Stimulated activated CD4-positive, alpha-beta T cell treated with anti-CD3 and anti-CD28 coated beads, Interleukin-4, amount 100 ng/mL, for 48 hours (primary cell): ENCODE measurements at regions not wholly inside any gene's neighbourhood (a gene's known extent, or its start where the extent isn't known, plus 50 kb on each side); places are given as distances from the start of the nearest gene placed in this dataset.
"Not testable (repeated sequence)": the region's sequence is repeated elsewhere in the genome, so short reads cannot be mapped to it uniquely, and the experiment has no call there.

Experiments
- DNase-seq, 2 donors: peaks; one replicate each; pipeline ENCODE4 v3.0.0-alpha.2; 2020; ENCODE audit warnings: low read depth in 2 of 2

- DNase-seq: no peak
Measured at GRCh38 chr1:188715566-188715965, 1762.1 kb downstream of the BRINP3 start.

GRCh38 chr1:188719735-188720134, 1757.9 kb downstream of the BRINP3 start:
- DNase-seq: no peak

- no peak for DNase-seq
Measured at GRCh38 chr1:188723332-188724020, 1754.2 kb downstream of the BRINP3 start.

- DNase-seq: no peak
Measured at GRCh38 chr1:188729039-188729438, 1748.6 kb downstream of the BRINP3 start.

DNA sequence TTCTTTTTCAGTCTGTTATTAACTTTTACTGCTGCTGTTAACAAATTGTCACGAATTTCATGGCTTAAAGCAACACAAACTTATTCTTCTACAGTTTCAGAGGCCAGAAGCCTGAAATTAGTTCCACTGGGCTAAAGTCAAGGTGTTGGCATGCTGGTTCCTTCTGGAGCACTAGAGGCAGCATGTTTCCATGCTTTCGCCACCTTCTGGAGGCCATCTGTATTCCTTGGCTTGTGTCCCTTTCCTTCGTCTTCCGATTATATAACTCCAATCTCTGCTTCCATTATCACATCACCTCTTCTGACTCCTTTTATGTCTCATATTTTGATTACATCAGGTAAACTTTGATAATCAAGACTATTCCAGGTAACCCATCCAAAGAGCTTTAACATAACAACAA, 1742.1 kb downstream of the BRINP3 start:
- DNase-seq: no peak

DNA sequence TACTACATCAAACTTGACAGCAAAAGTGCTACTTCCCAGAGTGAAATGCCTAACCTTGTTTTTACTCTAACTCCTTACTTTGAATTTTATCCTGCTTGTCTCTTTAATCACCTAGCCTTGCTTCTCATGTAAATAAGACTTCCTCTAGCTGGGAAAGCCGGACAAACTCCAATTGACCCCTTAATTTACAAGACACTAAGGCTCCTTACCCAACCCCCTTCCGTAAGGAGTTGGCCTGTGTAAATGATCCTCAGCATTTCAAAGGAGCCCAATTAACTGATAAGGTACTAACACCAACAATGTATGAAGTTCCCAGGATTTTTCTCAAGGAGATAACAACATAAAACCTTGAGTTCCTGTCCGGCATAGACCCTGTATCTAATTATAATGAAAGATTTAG, 1728.4 kb downstream of the BRINP3 start:
- not testable (repeated sequence) for DNase-seq

- DNase-seq: not testable (repeated sequence)
Measured at GRCh38 chr1:188752027-188752426, 1725.6 kb downstream of the BRINP3 start.

- DNase-seq: not testable (repeated sequence)
Measured at GRCh38 chr1:188757747-188758146, 1719.9 kb downstream of the BRINP3 start.

DNA sequence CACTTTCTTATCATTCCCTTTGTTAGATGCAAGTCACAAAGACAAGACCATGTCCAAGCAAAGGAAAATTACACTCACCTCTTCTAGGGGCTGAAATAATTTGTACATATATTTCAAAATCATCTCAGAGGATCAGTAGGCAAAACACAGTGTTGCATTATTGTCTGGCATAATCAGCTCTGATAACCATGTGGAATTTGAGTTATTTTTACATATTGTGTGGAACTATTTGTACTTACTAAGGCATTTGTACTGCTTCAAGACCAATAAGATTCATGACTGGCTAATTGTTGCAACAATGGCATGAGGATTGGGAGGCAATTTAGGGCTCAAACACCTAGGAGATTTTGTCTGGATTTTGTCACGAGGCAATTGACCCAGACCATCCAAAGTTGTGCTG, 1716.4 kb downstream of the BRINP3 start:
- DNase-seq: no peak

- DNase-seq: no peak
Measured at GRCh38 chr1:188762166-188762743, 1715.4 kb downstream of the BRINP3 start.

- no peak for DNase-seq
Measured at GRCh38 chr1:188763541-188763940, 1714.1 kb downstream of the BRINP3 start.

GRCh38 chr1:188769181-188769580, 1708.5 kb downstream of the BRINP3 start:
- DNase-seq: no peak

DNA sequence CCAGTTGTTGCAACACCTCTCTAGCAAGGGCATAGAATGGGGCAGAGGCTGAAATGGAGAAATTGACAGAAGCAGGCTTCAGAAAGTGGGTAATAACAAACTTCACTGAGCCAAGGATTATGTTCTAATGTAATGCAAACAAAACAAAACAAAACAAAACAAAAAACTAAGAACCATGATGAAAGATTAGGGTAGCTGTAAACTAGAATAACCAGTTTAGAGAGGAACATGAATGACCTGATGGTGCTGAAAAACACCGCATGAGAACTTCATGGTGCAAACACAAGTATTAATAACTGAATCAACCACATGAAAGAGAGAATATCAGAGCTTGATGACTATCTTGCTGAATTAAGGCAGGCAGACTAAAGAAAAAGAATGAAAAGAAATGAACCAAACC, 1707.7 kb downstream of the BRINP3 start:
- no peak for DNase-seq

DNA sequence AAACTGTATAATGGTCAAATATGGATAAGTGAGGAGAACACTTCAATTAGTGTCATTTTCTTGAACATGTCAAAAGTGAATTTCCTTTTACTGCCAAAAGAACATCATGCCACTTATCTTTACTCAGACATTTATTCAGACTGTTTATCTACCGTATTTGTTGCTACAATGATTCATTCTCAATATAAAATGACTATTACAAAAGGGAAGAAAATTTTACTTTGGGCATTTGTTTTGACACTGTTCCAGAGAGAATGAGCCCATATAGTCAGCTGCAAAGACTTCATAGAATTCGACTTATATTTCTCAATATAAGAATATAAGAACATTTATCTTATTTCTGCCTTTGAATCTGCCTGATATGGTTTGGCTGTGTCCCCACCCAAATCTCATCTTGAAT, 1699.1 kb downstream of the BRINP3 start:
- DNase-seq: no peak

DNA sequence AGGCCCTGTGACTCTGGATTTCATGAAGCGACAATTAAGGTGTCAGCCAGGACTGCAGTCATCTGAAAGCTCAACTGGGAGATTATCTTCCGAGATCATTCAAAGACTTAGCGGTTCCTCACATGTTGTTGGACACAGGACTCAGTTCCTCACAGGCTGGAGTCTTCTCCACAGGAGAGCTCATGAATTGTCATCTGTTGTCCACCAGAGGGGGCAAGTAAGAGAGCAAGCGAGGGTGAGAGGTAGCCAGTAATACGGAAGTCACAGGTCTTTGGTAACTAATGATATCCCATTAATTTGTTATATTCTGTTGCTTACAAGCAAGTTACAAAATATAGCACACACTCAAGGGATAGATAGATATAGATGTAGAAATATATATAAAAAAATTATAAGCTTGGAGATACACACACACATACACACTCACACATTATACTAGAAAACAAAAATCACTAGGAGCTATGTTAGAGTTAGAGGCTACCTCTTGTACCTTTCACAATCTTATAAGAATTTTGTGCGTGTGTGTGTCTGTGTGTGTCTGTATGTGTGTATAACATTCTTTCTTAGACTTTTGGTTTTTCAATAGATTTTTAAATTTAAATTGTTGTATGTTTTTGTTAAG, 1695.3 kb downstream of the BRINP3 start:
- DNase-seq: no peak

DNA sequence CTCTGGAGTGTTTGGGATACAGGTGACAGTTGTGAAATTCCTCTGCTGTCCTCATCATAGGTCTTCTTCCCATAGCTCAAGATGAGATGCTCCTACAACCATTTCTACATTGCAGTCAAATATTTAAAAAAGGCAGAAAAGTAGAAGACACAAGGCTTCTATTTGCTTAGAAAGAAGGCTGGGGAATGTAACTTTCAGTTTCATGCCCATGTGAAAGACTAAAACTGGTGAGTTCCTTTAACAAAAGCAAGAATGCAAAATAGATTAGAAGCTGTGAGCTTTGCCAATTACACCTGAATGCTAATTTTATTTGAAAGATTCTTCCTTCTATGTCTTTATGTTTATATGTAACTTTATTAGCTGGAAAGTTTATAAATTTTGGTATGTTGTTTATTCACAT, 1682.7 kb downstream of the BRINP3 start:
- no peak for DNase-seq

DNA sequence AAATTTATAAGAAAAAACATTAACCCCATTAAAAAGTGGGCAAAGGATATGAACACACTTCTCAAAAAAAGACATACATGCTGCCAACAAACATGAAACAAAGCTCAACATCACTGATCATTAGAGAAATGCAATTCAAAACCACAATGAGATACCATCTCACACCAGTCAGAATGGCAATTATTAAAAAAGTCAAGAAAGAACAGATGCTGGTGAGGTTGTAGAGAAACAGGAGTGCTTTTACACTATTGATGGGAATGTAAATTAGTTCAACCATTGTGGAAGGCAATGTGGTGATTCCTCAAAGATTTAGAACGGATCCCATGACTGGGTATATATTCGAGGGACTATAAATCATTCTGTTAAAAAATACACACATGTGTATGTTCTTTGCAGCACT, 1665.5 kb downstream of the BRINP3 start:
- not testable (repeated sequence) for DNase-seq

DNA sequence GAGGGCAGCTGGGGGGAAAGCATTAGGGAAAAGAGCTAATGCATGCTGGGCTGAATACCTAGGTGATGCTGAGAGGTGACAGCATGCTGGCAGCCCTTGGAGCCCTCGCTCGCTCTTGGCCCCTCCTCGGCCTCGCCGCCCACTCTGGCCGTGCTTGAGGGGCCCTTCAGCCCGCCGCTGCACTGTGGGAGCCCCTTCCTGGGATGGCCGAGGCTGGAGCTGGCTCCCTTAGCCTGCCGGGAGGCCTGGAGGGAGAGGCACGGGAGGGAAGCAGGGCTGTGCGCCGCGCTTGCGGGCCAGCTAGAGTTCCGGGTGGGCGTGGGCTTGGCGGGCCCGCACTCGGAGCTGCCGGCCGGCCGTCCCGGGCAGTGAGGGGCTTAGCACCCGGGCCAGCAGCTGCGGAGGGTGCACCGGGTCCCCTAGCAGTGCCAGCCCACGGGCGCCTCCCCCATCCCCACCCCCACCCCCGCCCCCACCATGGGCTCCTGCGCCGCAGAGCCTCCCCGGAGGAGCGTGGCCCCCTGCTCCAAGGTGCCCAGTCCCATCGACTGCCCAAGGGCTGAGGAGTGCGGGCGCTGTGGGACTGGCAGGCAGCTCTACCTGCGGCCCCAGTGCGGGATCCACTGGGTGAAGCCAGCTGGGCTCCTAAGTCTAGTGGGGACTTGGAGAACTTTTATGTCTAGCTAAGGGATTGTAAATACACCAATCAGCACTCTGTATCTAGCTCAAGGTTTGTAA, 1664.7 kb downstream of the BRINP3 start:
- DNase-seq: not testable (repeated sequence)

GRCh38 chr1:188817814-188818213, 1659.8 kb downstream of the BRINP3 start:
- no peak for DNase-seq

GRCh38 chr1:188822248-188822647, 1655.4 kb downstream of the BRINP3 start:
- no peak for DNase-seq

GRCh38 chr1:188825471-188825870, 1652.2 kb downstream of the BRINP3 start:
- DNase-seq: no peak

DNA sequence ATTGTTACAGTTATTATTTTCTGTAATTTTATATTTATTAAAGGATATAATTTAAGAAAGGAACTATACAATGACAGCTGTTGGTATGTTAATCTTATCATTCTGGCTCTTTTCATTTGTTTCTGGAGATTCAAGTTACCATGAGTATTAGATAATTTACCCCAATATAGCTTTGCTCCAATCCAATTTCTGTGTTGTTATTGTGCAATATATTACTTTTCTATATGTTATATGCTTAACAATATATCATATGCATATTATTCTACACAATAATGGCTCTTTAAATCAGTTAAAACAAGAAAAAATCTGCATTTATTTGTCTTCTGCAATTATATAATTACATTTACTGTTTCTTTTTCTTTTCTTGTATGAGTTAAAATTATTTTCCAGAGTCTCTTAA, 1650.9 kb downstream of the BRINP3 start:
- DNase-seq: no peak

DNA sequence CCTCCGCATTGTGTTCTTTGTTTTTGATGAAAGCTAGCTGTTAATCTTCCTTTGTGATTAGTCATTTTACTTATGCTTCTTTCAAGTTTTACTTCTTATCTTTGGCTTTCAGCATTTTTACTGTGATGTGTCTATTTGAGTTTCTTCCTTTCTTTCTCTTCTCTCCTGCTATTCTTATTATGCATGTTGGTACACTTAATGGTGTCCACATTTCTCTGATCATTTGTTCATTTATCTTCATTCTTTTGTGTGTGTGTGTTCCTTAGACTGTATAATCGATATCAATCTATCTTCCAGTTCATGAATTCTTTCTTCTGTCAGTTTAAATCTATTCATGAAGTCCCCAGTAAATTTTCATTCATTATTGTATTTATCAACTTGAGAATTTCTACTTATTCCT, 1650.3 kb downstream of the BRINP3 start:
- DNase-seq: no peak
